Thyroid gland (tissue), 4 donors: ENCODE measurements at regions not wholly inside any gene's neighbourhood (a gene's known extent, or its start where the extent isn't known, plus 50 kb on each side); places are given as distances from the start of the nearest gene placed in this dataset.

Experiments
- POLR2A ChIP-seq, 2 donors: fragments of 450-650 bp; IDR thresholded peaks; one replicate each; pipeline ENCODE4 v1.6.1; 2017; ENCODE audit warnings: antibody characterized with exemption in 2 of 2, mild to moderate bottlenecking in 2 of 2, moderate library complexity in 1 of 2
- TF ChIP-seq, protein P1 (sequence below), 6 experiments: fragments of 200-600 bp in 3 of 6; fragments of 450-650 bp in 3 of 6; sonication (generic) in 3 of 6; IDR thresholded peaks; one replicate each; pipeline ENCODE4 v1.5.1; 2016 to 2019; ENCODE audit warnings: antibody characterized with exemption in 6 of 6, mild to moderate bottlenecking in 2 of 6, inconsistent platforms in 1 of 6, moderate library complexity in 1 of 6

DNA sequence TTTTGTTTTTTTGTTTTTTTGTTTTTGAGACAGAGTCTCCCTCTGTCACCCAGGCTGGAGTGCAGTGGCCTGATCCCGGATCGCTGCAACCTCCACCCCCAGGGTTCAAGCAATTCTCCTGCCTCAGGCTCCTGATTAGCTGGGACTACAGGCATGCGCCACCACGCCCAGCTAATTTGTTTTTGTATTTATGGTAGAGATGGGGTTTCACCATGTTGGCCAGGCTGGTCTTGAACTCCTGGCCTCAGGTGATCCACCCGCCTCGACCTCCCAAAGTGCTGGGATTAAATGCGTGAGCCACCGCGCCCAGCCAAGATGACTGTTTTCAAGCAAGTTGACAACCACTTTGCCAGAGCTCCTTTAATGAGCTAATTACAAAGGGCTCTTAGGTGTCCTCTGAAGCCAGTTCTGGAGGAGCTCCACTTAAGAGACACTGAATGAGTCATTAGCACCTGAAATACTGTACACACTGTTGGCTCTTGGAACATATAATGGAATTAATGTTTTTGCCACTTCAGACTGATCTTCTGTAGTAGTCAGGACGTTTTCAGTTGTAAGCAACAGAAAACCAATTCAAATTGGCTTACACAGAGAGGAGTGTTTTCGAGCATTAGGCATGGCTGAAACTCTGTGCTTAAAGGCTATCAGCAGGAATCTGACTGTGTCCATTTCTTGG is 55.4 kb upstream of the MED13L start:
- TF ChIP-seq, protein P1, sequence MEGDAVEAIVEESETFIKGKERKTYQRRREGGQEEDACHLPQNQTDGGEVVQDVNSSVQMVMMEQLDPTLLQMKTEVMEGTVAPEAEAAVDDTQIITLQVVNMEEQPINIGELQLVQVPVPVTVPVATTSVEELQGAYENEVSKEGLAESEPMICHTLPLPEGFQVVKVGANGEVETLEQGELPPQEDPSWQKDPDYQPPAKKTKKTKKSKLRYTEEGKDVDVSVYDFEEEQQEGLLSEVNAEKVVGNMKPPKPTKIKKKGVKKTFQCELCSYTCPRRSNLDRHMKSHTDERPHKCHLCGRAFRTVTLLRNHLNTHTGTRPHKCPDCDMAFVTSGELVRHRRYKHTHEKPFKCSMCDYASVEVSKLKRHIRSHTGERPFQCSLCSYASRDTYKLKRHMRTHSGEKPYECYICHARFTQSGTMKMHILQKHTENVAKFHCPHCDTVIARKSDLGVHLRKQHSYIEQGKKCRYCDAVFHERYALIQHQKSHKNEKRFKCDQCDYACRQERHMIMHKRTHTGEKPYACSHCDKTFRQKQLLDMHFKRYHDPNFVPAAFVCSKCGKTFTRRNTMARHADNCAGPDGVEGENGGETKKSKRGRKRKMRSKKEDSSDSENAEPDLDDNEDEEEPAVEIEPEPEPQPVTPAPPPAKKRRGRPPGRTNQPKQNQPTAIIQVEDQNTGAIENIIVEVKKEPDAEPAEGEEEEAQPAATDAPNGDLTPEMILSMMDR (IDR thresholded peaks at IDR 0.05) = no peak
- no peak for TF ChIP-seq POLR2A (IDR thresholded peaks at IDR 0.05)
